Activated effector memory CD4-positive, alpha-beta T cell treated with anti-CD3 and anti-CD28 coated beads, Interleukin-2, amount 50 U/mL, for 16 hours (primary cell): ENCODE measurements at regions not wholly inside any gene's neighbourhood (a gene's known extent, or its start where the extent isn't known, plus 50 kb on each side); places are given as distances from the start of the nearest gene placed in this dataset.

Experiments used
- DNase-seq: peaks from one replicate; pipeline ENCODE4 v3.0.0-alpha.2; 2020

GRCh38 chr5:35417040-35417439 is 186.8 kb upstream of the PRLR start:
- DNase-seq, result no peak

- DNase-seq, result no peak
These were observed 186.1 kb upstream of the PRLR start for GRCh38 chr5:35416217-35416988.

- DNase-seq, result no peak
These were observed 185.0 kb upstream of the PRLR start for GRCh38 chr5:35415309-35415708.

GRCh38 chr5:35409361-35409760 is 179.1 kb upstream of the PRLR start:
- no peak for DNase-seq

DNA sequence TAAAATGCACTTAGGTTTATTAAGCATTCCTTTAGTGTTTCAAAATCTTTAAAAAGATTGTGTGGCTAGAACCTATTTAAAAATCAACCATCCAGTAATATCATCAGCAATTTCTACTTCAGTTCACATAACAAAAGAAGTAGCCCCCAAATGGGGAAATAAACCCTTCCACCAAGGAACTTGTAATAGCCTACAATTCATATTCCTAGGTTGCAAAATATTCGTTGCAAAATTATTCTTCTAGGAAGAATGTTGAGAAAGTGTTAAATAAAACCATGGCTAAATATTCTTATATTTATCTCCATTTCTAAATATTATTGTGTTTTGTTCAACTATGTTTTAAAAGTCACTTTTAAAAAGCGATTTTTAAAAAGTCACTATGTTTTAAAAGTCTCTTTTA is 177.9 kb upstream of the PRLR start:
- DNase-seq, result no peak

GRCh38 chr5:35407697-35408096 is 177.4 kb upstream of the PRLR start:
- no peak for DNase-seq

GRCh38 chr5:35405938-35406337 is 175.7 kb upstream of the PRLR start:
- no peak for DNase-seq

DNA sequence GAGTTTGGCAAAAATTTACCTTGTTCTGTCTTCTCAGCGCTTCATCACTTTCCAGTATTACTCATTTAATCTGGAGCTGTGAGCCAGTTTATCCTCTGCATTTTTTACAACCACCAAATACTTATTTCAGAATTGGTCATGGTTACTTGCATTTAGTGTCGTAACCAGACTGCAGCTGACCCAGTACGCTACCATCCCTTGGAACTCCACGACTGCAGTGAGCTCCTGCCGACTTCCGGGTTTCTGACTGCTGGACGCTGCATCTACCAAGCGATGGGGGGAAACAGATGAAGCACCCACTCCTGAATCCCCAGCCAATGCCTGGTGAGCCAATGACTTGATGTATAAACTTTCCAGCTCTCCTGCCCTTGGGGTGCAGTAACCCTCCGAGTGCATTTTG is 174.4 kb upstream of the PRLR start:
- no peak for DNase-seq

GRCh38 chr5:35393901-35394300 is 163.6 kb upstream of the PRLR start:
- DNase-seq, result no peak

GRCh38 chr5:35384658-35385057 is 154.4 kb upstream of the PRLR start:
- no peak for DNase-seq

GRCh38 chr5:35383041-35383440 is 152.8 kb upstream of the PRLR start:
- no peak for DNase-seq

- no peak for DNase-seq
These were observed 147.4 kb upstream of the PRLR start for GRCh38 chr5:35377653-35378052.

DNA sequence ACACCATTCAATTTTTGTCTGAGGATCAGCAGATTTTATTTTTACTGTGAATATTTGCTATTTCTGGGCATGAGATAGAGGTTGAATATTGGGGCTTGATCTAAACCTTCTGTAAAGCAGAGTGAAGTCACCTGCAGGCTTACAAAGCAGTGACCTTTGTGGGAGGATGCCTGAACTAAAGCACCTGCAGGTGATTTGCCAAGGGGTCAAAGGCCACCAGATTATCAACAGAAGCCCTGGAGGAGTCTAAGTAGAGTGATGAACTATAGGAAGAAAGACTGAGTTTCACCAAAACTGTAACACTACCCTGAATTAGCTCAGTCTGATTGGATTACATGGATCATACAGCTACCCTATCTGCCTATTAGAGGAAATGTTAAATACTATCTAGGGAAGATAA is 144.3 kb upstream of the PRLR start:
- DNase-seq, result no peak

- DNase-seq, result no peak
These were observed 143.0 kb upstream of the PRLR start for GRCh38 chr5:35373249-35373648.

DNA sequence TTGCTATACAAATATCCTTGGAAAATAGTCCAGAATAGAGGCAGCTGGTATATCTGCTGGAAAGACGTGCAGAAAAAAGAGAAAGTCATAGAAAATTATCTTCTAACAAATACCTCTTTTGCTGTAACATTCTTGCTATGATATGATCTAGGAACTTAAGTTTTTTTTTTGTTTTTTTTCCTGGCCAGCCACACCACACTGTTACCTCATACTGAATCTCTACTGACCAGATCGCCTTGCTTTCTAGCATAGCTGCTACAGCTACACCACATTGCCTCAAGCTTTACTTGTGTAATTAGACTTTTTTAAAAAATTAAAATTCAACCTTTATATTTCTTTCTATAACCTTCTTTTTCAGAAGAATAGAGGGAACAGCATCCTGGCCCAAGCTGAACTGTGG is 142.2 kb upstream of the PRLR start:
- no peak for DNase-seq

DNA sequence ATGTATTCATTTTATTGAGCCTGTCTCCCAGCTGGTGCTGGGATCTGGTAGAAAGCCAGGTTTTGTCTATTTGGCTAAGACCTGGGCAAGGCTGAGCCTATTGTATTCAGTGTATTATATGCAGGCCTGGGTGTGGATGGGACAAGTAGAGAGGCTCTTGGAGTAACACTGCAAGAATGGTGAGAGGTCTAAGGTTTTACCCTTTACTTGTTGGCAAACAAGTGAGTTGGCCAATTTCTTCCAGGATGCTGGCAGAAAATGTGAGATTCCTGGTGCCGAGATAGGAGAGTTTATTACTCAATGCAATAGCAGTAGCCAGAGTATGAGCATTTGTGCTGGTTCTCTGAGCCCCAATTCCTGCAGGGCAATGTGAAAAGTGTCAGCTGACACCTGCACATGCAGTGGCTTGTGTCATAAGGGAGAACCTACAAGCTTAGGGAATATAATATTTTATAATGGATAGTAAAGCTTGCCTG is 141.7 kb upstream of the PRLR start:
- DNase-seq, result no peak

- no peak for DNase-seq
These were observed 140.6 kb upstream of the PRLR start for GRCh38 chr5:35370871-35371270.

- no peak for DNase-seq
These were observed 139.9 kb upstream of the PRLR start for GRCh38 chr5:35369965-35370790.

DNA sequence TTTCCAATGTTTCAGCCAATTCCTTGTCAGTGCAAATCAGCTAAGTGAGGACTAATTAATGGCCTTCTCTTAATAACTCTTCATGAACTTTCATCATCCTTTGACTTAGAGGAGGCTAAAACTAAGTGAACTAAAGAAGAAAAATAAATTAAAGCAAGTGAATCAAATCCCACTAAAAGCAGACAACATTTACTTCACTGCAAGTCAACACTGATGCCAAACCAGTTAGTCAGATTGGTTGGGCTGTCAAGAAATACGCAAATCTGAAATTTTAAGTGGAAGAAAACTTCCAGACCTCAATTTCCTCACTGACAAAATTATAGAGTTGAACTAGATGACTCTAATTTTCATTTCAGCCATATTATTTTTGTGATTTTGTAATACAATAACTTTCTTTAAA is 137.2 kb upstream of the PRLR start:
- no peak for DNase-seq

GRCh38 chr5:35365758-35366157 is 135.5 kb upstream of the PRLR start:
- DNase-seq, result no peak

GRCh38 chr5:35364350-35364749 is 134.1 kb upstream of the PRLR start:
- no peak for DNase-seq

DNA sequence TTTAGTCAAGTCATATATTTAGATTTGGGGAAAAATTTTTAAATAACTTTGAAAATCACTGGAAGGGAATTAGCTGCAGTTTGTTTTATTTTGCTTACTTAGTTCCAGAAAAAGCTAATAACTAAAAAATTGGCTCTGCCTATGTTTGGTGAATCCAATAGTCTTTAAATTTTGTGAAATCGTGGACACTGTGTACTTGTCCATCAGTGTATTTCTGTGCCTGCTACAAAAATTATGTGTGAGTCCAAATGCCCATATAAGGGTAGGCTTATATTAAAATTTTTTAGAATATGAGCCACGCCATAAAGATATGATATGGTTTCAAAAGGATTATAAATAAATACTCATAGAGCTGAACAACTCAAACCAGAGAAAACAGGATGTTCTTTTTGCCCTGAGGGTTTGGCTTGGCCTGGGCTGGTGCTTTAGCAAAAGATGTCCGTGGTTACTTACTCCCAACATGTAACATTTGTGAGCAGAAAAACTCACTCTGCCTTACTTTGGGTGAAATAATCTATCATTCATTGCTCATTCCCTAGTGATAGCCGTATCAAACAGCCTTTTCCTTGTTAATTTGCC is 133.2 kb upstream of the PRLR start:
- no peak for DNase-seq

- no peak for DNase-seq
These were observed 132.5 kb upstream of the PRLR start for GRCh38 chr5:35362772-35363171.

GRCh38 chr5:35360671-35361070 is 130.4 kb upstream of the PRLR start:
- no peak for DNase-seq
